Osteocyte (in vitro differentiated cells): ENCODE measurements at regions not wholly inside any gene's neighbourhood (a gene's known extent, or its start where the extent isn't known, plus 50 kb on each side); places are given as distances from the start of the nearest gene placed in this dataset.

Experiments
- DNase-seq: peaks from one replicate; pipeline ENCODE4 v3.0.0; 2021; ENCODE audit warnings: mixed read lengths; ENCODE audit not compliant: unreplicated experiment; ENCODE audit errors: extremely low spot score
- H3K27ac Mint-ChIP-seq: one replicate; pipeline ENCODE4 v1.8.0; 2021; ENCODE audit warnings: mild to moderate bottlenecking, mixed read lengths; ENCODE audit not compliant: unreplicated experiment
- H3K27me3 Mint-ChIP-seq: one replicate; pipeline ENCODE4 v1.8.0; 2021; ENCODE audit warnings: mixed read lengths; ENCODE audit not compliant: unreplicated experiment
- H3K36me3 Mint-ChIP-seq: one replicate; pipeline ENCODE4 v1.8.0; 2021; ENCODE audit warnings: mixed read lengths; ENCODE audit not compliant: unreplicated experiment
- H3K4me1 Mint-ChIP-seq: one replicate; pipeline ENCODE4 v1.8.0; 2021; ENCODE audit warnings: mixed read lengths; ENCODE audit not compliant: unreplicated experiment
- H3K4me3 Mint-ChIP-seq: one replicate; pipeline ENCODE4 v1.8.0; 2021; ENCODE audit warnings: mild to moderate bottlenecking, moderate library complexity, mixed read lengths; ENCODE audit not compliant: unreplicated experiment
- H3K9me3 Mint-ChIP-seq: one replicate; pipeline ENCODE4 v1.8.0; 2021; ENCODE audit warnings: mixed read lengths; ENCODE audit not compliant: unreplicated experiment
- TF ChIP-seq, protein P1 (sequence below): fragments of 200-600 bp; sonication (generic); IDR thresholded peaks from 2 replicates; pipeline ENCODE4 v1.5.0; 2021; ENCODE audit warnings: antibody characterized with exemption, mild to moderate bottlenecking, moderate library complexity

DNA sequence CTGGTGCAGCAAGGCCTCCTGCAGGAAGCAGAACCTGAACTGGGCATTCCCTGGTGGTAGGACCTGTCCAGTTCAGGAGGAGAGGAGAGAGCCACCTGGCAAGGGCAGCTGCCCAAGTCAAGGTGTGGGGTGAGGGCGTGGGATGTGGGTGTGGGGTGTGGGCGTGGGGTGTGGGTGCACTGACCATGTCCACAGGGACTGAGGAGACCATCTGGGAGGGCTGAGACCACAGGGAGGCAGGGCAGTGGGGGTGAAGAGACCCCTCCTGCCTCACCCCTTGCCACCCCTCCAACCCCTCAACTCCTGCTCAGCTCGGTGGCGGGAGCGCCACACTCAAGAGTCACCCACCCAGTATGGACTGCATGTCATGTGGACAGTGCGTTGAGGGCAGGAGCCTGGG is 117.9 kb downstream of the CPZ start:
- DNase-seq: no peak
- no peak overlapping the region for H3K4me3 Mint-ChIP-seq
- H3K9me3 Mint-ChIP-seq: peaks cover 18% of the 10 kb centered on the region
- H3K4me1 Mint-ChIP-seq: peaks cover 2% of the 10 kb centered on the region
- H3K36me3 Mint-ChIP-seq: no peaks in the 10 kb centered on the region
- H3K27me3 Mint-ChIP-seq: peaks cover 15% of the 10 kb centered on the region
- H3K27ac Mint-ChIP-seq: no peak overlapping the region
- TF ChIP-seq, protein P1, sequence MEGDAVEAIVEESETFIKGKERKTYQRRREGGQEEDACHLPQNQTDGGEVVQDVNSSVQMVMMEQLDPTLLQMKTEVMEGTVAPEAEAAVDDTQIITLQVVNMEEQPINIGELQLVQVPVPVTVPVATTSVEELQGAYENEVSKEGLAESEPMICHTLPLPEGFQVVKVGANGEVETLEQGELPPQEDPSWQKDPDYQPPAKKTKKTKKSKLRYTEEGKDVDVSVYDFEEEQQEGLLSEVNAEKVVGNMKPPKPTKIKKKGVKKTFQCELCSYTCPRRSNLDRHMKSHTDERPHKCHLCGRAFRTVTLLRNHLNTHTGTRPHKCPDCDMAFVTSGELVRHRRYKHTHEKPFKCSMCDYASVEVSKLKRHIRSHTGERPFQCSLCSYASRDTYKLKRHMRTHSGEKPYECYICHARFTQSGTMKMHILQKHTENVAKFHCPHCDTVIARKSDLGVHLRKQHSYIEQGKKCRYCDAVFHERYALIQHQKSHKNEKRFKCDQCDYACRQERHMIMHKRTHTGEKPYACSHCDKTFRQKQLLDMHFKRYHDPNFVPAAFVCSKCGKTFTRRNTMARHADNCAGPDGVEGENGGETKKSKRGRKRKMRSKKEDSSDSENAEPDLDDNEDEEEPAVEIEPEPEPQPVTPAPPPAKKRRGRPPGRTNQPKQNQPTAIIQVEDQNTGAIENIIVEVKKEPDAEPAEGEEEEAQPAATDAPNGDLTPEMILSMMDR: no peak

DNA sequence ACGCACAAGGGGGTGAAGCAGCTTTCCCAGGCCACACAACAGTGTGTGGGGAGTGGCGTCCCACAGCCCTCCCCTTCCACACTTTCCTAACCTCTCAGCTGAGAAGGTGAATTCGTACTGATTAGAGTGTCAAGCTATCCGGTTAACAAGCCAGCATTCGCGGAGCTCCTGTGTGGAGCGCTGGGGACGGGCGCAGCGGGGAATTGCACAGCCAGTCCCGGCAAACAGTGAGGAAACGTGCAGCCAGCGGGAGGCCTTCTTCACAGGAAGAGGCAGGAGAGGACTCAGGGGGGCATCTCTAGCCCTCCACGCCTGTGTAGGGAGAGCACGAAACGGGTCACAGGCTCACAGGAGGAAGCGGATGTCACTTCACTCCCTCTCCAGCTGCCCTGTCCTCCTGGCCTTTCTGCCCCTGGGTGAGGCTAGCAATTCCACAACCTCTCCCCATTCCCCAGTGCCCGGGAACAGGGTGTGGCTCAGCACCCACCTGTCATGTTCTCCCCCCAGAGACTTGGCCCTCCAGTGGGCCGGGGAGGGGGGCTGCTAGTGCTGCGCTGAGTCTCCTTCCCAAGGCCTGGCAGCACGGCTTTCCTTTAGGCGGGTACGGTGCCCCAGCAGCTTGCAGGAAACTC is 117.3 kb downstream of the CPZ start:
- Mint-ChIP-seq H3K4me3 (no peak overlapping the region), H3K4me1 (peaks cover 2% of the 10 kb centered on the region), H3K9me3 (peaks cover 16% of the 10 kb centered on the region), H3K36me3 (no peaks in the 10 kb centered on the region), H3K27ac (no peak overlapping the region), H3K27me3 (peaks cover 15% of the 10 kb centered on the region)
- TF ChIP-seq, protein P1: no peak
- peak; percentile 80 for DNase-seq

DNA sequence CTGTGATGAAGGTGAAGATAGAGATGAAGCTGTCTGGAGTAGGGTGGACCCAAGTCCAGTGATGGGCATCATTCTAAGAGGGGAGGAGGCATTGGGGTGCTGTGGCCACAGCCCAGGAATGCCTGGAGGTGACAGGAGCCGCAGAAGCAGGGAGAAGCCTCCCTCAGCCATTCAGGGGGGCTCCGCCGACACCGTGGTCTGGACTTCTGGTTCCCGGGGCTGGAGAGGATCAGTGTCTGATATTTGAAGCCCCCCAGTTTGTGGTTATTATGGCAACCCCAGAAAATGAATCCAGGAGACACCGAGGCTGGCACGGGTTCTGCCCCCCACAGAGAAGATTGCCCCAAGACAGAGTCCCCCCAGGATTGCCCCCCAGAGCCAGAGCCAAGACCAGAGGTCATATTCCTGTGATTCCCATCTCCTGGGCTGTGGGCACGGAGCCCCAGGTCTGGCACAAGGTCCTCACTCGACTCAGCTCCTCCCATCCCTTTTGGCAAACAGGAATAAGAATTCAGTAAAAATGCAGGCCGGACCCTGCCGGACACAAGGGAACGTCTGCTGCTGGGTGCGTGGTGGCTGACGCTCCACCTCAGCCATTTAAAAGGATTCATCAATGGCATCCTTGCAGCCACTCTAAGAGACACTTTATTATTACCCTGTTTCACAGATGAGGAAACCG is 116.6 kb downstream of the CPZ start:
- H3K4me3 Mint-ChIP-seq: no peak overlapping the region
- H3K36me3 Mint-ChIP-seq: no peaks in the 10 kb centered on the region
- peaks cover 2% of the 10 kb centered on the region for H3K4me1 Mint-ChIP-seq
- TF ChIP-seq, protein P1: no peak
- H3K9me3 Mint-ChIP-seq: peaks cover 16% of the 10 kb centered on the region
- DNase-seq: peak; percentile 74
- H3K27me3 Mint-ChIP-seq: peaks cover 20% of the 10 kb centered on the region
- no peak overlapping the region for H3K27ac Mint-ChIP-seq

DNA sequence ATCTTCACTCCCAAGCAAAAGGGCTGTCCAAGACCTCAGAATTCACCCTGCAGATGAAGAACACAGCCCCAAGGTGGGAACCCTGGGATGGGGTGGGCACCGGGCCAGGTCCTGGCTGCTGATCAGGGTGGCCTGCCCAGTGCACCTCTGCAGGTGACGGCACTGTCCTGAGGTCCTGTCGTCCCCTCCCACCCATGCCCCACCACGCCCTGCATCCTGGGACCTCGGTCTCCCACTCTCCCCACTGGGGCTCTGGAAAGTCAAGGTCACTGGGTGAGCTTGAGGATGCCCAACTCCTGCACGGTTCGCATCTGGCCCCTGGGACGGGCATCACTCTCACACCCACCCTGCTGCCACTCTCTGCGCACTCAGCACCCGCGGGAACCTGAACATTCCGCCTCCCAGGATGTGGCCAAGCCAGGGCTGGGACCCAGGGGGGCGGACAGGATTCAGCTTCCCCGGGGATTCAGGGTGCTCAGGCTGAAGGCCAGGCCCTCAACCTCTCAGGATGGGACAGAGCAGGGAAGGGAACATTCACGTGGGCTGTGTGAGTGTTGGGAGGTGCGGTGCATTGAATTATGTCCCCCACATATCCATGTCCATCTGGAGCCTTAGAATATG is 115.9 kb downstream of the CPZ start:
- DNase-seq: no peak
- Mint-ChIP-seq H3K4me3 (no peak overlapping the region), H3K27me3 (peaks cover 20% of the 10 kb centered on the region), H3K9me3 (peaks cover 13% of the 10 kb centered on the region), H3K36me3 (no peaks in the 10 kb centered on the region), H3K27ac (no peak overlapping the region), H3K4me1 (peaks cover 2% of the 10 kb centered on the region)
- TF ChIP-seq, protein P1: no peak
